Common myeloid progenitor, CD34-positive (primary cell): ENCODE measurements at regions not wholly inside any gene's neighbourhood (a gene's known extent, or its start where the extent isn't known, plus 50 kb on each side); places are given as distances from the start of the nearest gene placed in this dataset.
A peak's percentile ranks its signal among the peaks of the same experiment; 100 is the strongest.
"Not testable (repeated sequence)": the region's sequence is repeated elsewhere in the genome, so short reads cannot be mapped to it uniquely, and the experiment has no call there.

ENCODE experiments used
- CTCF ChIA-PET: fragments of 350-600 bp; sonication (Branson Sonifier 250); formaldehyde crosslinking; loops from one replicate; lab custom pipeline; 2021; ENCODE audit warnings: antibody characterized with exemption; lab: Charles Lee
- POLR2A ChIA-PET: fragments of 350-600 bp; sonication (Branson Sonifier 250); formaldehyde crosslinking; loops from one replicate; lab custom pipeline; 2021; ENCODE audit warnings: antibody characterized with exemption; lab: Charles Lee
- DNase-seq, 3 donors: peaks; one replicate each; pipeline versions ENCODE4 v3.0.0 to v3.0.0-alpha.2; 2013
- H3K27ac ChIP-seq, 2 experiments: 1 replicate in 1 of 2; 2 replicates in 1 of 2; pipeline ENCODE4 v1.7.0; 2013; ENCODE audit warnings: inconsistent platforms in 2 of 2, low read length in 2 of 2, mild to moderate bottlenecking in 2 of 2, low read depth in 1 of 2, moderate library complexity in 1 of 2; ENCODE audit not compliant: severe bottlenecking in 2 of 2, insufficient read depth in 1 of 2, poor library complexity in 1 of 2
- H3K27me3 ChIP-seq, 5 experiments: replicated peaks in 2 of 5; 1 replicate in 3 of 5; 2 replicates in 2 of 5; pipeline versions ENCODE4 v1.6.1 to v1.7.0; 2013; ENCODE audit warnings: low read length in 4 of 5, mild to moderate bottlenecking in 2 of 5, moderate library complexity in 2 of 5, inconsistent platforms in 1 of 5; ENCODE audit not compliant: insufficient read depth in 5 of 5, control insufficient read depth in 4 of 5
- H3K36me3 ChIP-seq, 4 experiments: 1 replicate in 2 of 4; 2 replicates in 2 of 4; pipeline versions ENCODE4 v1.6.1 to v1.7.0; 2013; ENCODE audit warnings: low read length in 3 of 4, control low read depth in 1 of 4, mild to moderate bottlenecking in 1 of 4; ENCODE audit not compliant: control insufficient read depth in 4 of 4, insufficient read depth in 4 of 4
- H3K4me1 ChIP-seq, 4 experiments: 1 replicate in 3 of 4; 2 replicates in 1 of 4; pipeline versions ENCODE4 v1.6.1 to v1.7.1; 2013; ENCODE audit warnings: low read length in 3 of 4, mild to moderate bottlenecking in 3 of 4, control low read depth in 1 of 4, inconsistent platforms in 1 of 4, moderate library complexity in 1 of 4; ENCODE audit not compliant: control insufficient read depth in 4 of 4, insufficient read depth in 4 of 4; ENCODE audit errors: control extremely low read depth in 1 of 4
- H3K4me3 ChIP-seq, 7 experiments: 1 replicate in 4 of 7; 2 replicates in 3 of 7; pipeline versions ENCODE4 v1.5.1 to v1.7.0; 2013; ENCODE audit warnings: mild to moderate bottlenecking in 7 of 7, low read length in 6 of 7, moderate library complexity in 6 of 7, inconsistent platforms in 2 of 7, low read depth in 2 of 7, control low read depth in 1 of 7; ENCODE audit not compliant: insufficient read depth in 4 of 7, control insufficient read depth in 1 of 7; ENCODE audit errors: extremely low read depth in 1 of 7
- H3K9me3 ChIP-seq, 5 experiments: 1 replicate in 4 of 5; 2 replicates in 1 of 5; pipeline versions ENCODE4 v1.6.1 to v1.7.1; 2013; ENCODE audit warnings: low read length in 4 of 5, mild to moderate bottlenecking in 2 of 5, inconsistent platforms in 1 of 5, low read depth in 1 of 5, moderate library complexity in 1 of 5; ENCODE audit not compliant: control insufficient read depth in 4 of 5, insufficient read depth in 2 of 5; ENCODE audit errors: control extremely low read depth in 1 of 5
- WGBS: methylation state at CpG from one replicate; pipeline ENCODE4 v1.1.5; 2013; ENCODE audit not compliant: insufficient coverage; 5-methylcytosine and 5-hydroxymethylcytosine counted together

DNA sequence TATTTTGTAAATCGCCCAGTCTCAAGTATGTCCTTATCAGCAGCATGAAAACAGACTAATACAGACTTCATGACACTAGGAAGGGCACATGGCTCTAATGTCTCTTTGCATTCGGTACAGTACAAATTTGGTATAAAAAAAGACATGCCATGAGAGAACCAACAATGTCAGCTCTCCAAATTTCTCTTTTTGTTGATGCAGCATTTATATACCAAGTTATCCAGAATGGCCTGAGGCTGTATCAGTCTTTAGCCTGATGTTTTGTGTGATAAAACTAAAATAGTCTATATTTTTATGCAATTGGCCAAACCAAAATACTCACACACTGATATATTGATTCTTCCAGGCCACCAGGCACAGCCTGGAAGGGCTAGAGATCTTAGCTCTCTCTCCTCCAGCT is 124.3 kb upstream of the SAMSN1 start:
- Histone ChIP-seq H3K9me3 (no peaks in the 10 kb centered on the region), H3K27me3 (no peaks in the 10 kb centered on the region), H3K4me1 (peaks cover 0 to 22% (median 2%) of the 10 kb centered on the region in 4 experiments), H3K36me3 (no peaks in the 10 kb centered on the region), H3K4me3 (no peak overlapping the region), H3K27ac (no peak overlapping the region)
- WGBS: 100% methylated on average over 1 of the region's 2 CpGs
- CTCF ChIA-PET: no interaction called here
- DNase-seq: no peak
- POLR2A ChIA-PET: no interaction called here

DNA sequence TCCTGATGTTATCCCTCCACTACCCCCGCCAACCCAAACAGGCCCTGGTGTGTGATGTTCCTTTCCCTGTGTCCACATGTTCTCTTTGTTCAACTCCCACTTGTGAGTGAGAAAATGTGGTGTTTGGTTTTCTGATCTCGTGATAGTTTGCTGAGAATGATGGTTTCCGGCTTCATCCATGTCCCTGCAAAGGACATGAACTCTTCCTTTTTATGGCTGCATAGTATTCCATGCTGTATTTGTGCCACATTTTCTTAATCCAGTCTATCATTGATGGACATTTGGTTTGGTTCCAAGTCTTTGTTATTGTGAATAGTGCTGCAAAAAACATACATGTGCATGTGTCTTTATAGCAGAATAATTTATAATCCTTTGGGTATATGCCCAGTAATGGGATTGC is 123.0 kb upstream of the SAMSN1 start:
- H3K9me3 ChIP-seq, CTCF ChIA-PET, H3K27ac ChIP-seq, DNase-seq, H3K4me3 ChIP-seq, POLR2A ChIA-PET, H3K36me3 ChIP-seq, H3K27me3 ChIP-seq: not testable (repeated sequence)
- H3K4me1 ChIP-seq: peaks cover 0 to 13% (median 0%) of the 10 kb centered on the region in 4 experiments
- WGBS: no CpG with 5 or more reads among the region's 3 CpGs

GRCh38 chr21:14657241-14658008 is 111.3 kb upstream of the SAMSN1 start:
- Histone ChIP-seq H3K27ac (no peak overlapping the region), H3K36me3 (no peaks in the 10 kb centered on the region), H3K4me1 (no peaks in the 10 kb centered on the region), H3K27me3 (no peaks in the 10 kb centered on the region), H3K4me3 (no peak overlapping the region), H3K9me3 (no peaks in the 10 kb centered on the region)
- 100% methylated on average over 3 of the region's 10 CpGs for WGBS
- DNase-seq: no peak
- CTCF ChIA-PET: no interaction called here
- POLR2A ChIA-PET: no interaction called here

DNA sequence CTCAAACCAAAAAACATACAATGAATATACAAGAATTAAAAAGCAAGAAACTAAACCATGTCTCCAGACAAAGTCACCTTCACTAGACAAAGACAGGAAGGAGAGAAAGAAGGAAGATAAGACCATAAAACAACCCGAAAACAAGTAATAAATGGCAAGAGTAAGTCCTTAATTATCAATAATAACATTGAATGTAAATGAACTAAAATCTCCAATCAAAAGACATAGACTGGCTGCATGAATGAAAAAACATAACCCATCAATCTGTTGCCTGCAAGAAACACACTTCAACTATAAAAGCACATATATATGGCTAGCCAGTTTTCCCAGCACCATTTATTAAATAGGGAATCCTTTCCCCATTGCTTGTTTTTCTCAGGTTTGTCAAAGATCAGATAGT is 100.8 kb upstream of the SAMSN1 start:
- Histone ChIP-seq H3K4me1 (no peaks in the 10 kb centered on the region), H3K36me3 (no peaks in the 10 kb centered on the region), H3K4me3 (no peak overlapping the region), H3K27me3 (no peaks in the 10 kb centered on the region), H3K27ac (no peak overlapping the region), H3K9me3 (peaks cover 0 to 11% (median 5%) of the 10 kb centered on the region in 5 experiments)
- WGBS: no CpG with 5 or more reads among the region's 1 CpG
- DNase-seq: no peak
- ChIA-PET CTCF (no interaction called here), POLR2A (no interaction called here)

- no CpG with 5 or more reads among the region's 4 CpGs for WGBS
- CTCF ChIA-PET: no interaction called here
Observed at GRCh38 chr21:14645702-14646101, 99.6 kb upstream of the SAMSN1 start.

DNA sequence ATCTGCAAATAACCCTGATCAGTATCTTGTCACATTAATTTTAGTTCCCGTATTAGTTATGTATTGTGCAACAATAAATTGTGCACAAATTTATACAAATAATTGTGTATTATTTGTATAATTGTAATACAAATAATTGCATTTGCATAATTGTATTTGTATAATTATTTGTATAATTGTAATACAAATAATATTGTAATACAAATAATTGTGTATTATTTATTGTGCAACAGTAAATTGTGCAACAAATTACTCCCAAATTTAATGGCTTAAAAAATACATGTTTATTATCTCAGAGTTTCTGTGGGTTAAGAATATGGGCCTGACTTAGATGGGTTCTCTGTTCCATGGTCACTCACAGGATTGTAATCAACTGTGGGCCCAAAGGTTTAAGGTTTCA is 86.2 kb upstream of the SAMSN1 start:
- Histone ChIP-seq H3K4me3 (no peak overlapping the region), H3K4me1 (no peaks in the 10 kb centered on the region), H3K27me3 (no peaks in the 10 kb centered on the region), H3K27ac (no peak overlapping the region), H3K9me3 (no peaks in the 10 kb centered on the region), H3K36me3 (no peaks in the 10 kb centered on the region)
- WGBS: no CpG with 5 or more reads among the region's 1 CpG
- POLR2A ChIA-PET: no interaction called here
- no peak for DNase-seq
- CTCF ChIA-PET: no interaction called here

More at GRCh38 chr21:14645702-14646101, 99.6 kb upstream of the SAMSN1 start:
- no peak overlapping the region for H3K4me3 ChIP-seq
- peaks cover 0 to 11% (median 5%) of the 10 kb centered on the region in 5 experiments for H3K9me3 ChIP-seq
- no peaks in the 10 kb centered on the region for H3K27me3 ChIP-seq
- POLR2A ChIA-PET: no interaction called here
- no peaks in the 10 kb centered on the region for H3K36me3 ChIP-seq
- H3K4me1 ChIP-seq: no peaks in the 10 kb centered on the region
- H3K27ac ChIP-seq: no peak overlapping the region
- DNase-seq: no peak

DNA sequence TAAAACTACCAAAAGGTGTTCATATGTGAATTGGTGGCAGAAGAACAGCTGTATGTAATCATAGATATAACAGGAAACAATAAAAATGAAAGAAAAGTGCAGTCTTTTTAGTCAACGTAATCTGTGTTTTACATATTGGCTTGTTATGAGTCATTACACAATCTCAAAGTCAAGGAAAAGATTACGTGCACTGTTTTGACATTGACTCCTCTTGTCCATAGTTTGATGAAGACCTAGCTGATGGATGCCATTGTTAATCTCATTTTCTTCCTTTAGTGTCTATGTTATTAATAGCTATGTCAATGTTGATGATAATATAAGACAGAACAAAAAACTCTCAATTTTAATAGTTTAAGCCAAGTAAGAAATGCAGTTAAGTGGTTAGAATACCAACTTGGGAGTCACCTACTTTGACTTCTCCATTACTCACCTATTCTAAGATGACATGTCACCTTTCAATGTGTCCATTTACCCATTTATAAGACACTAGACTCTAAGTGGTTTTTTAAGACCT is 84.5 kb upstream of the SAMSN1 start:
- H3K36me3 ChIP-seq: no peaks in the 10 kb centered on the region
- 100% methylated on average over 1 of the region's 2 CpGs for WGBS
- DNase-seq: peak in 2 of 3 donors; percentile 9 to 21
- no peaks in the 10 kb centered on the region for H3K9me3 ChIP-seq
- no peak overlapping the region for H3K27ac ChIP-seq
- CTCF ChIA-PET: no interaction called here
- no peaks in the 10 kb centered on the region for H3K27me3 ChIP-seq
- no peaks in the 10 kb centered on the region for H3K4me1 ChIP-seq
- POLR2A ChIA-PET: no interaction called here
- H3K4me3 ChIP-seq: no peak overlapping the region
